GM20000 (cell line): ENCODE measurements at regions not wholly inside any gene's neighbourhood (a gene's known extent, or its start where the extent isn't known, plus 50 kb on each side); places are given as distances from the start of the nearest gene placed in this dataset.

Source experiments
- DNase-seq: peaks from one replicate; pipeline ENCODE4 v3.0.0; 2012; ENCODE audit warnings: low spot score
- CTCF ChIP-seq: IDR thresholded peaks from 2 replicates; pipeline ENCODE4 v1.5.1; 2012; ENCODE audit warnings: mild to moderate bottlenecking, control low read depth; ENCODE audit errors: extremely low read depth, missing control alignments

- DNase-seq: no peak
Observed at GRCh38 chr2:133856678-133857077, 288.4 kb upstream of the NCKAP5 start.

GRCh38 chr2:133859578-133859977 lies 291.3 kb upstream of the NCKAP5 start:
- no peak for TF ChIP-seq CTCF
- DNase-seq: no peak

More at GRCh38 chr2:133856678-133857077, 288.4 kb upstream of the NCKAP5 start:
- no peak for TF ChIP-seq CTCF

GRCh38 chr2:133862400-133862977 lies 294.2 kb upstream of the NCKAP5 start:
- no peak for TF ChIP-seq CTCF
- DNase-seq: no peak

- TF ChIP-seq CTCF: no peak
Observed at GRCh38 chr2:133863106-133863800, 295.0 kb upstream of the NCKAP5 start.

GRCh38 chr2:133865141-133865540 lies 296.9 kb upstream of the NCKAP5 start:
- TF ChIP-seq CTCF: no peak
- DNase-seq: no peak

More at GRCh38 chr2:133863106-133863800, 295.0 kb upstream of the NCKAP5 start:
- DNase-seq: no peak

GRCh38 chr2:133867166-133867565 lies 298.9 kb upstream of the NCKAP5 start:
- DNase-seq: no peak

More at GRCh38 chr2:133867166-133867565, 298.9 kb upstream of the NCKAP5 start:
- no peak for TF ChIP-seq CTCF
